ENCODE measurements at regions not wholly inside any gene's neighbourhood (a gene's known extent, or its start where the extent isn't known, plus 50 kb on each side); places are given as distances from the start of the nearest gene placed in this dataset.
A peak's percentile ranks its signal among the peaks of the same experiment; 100 is the strongest.

DNA sequence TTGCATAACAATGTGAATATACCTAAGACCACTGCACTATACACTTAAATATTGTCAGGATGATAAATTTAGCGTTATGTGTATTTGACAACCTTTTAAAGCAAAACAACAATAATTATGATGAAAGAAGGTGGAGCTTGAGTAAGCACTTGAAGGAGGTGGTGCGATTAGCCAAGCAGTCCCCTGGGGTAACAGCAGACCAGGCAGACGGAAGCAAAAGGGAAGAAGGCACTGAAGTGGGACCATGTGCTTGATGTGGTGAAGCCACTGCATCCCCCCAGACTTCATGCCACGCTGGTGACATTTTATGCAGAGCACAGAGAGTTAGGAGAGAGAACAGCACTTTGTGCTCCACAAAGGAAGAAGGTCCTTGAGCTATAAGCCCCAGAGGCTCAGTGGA lies 58.3 kb upstream of the ZNF507 start:
- H3K9ac ChIP-seq (ENCODE audit: control insufficient read depth, extremely low read depth, insufficient read depth, low read length): no peak overlapping the region
- DNase-seq (ENCODE audit: low read depth, low spot score): no peak
- no peak overlapping the region for H3K4me2 ChIP-seq (ENCODE audit: control insufficient read depth, extremely low read depth, insufficient read depth, low read depth, low read length)
- TF ChIP-seq EZH2 (IDR thresholded peaks at IDR 0.05; ENCODE audit: low read length): no peak
- TF ChIP-seq, protein P1, sequence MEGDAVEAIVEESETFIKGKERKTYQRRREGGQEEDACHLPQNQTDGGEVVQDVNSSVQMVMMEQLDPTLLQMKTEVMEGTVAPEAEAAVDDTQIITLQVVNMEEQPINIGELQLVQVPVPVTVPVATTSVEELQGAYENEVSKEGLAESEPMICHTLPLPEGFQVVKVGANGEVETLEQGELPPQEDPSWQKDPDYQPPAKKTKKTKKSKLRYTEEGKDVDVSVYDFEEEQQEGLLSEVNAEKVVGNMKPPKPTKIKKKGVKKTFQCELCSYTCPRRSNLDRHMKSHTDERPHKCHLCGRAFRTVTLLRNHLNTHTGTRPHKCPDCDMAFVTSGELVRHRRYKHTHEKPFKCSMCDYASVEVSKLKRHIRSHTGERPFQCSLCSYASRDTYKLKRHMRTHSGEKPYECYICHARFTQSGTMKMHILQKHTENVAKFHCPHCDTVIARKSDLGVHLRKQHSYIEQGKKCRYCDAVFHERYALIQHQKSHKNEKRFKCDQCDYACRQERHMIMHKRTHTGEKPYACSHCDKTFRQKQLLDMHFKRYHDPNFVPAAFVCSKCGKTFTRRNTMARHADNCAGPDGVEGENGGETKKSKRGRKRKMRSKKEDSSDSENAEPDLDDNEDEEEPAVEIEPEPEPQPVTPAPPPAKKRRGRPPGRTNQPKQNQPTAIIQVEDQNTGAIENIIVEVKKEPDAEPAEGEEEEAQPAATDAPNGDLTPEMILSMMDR (optimal IDR thresholded peaks at IDR 0.05 in 1 of 3, IDR thresholded peaks at IDR 0.05 in 1 of 3, conservative IDR thresholded peaks at IDR 0.05 in 1 of 3; ENCODE audit: extremely low read depth in 1 of 3, insufficient read depth in 2 of 3, low read length in 3 of 3): no peak
- H3K79me2 ChIP-seq (ENCODE audit: control insufficient read depth, insufficient read depth, low read length): no peaks in the 10 kb centered on the region
- H3K27me3 ChIP-seq (ENCODE audit: control insufficient read depth, extremely low read depth, insufficient read depth, low read length): no peaks in the 10 kb centered on the region
- H3K27ac ChIP-seq (ENCODE audit: control insufficient read depth, insufficient read depth, low read length): no peak overlapping the region
- no peaks in the 10 kb centered on the region for H3K9me3 ChIP-seq (ENCODE audit: control insufficient read depth, low read depth, low read length)
- H3K4me3 ChIP-seq (ENCODE audit: control insufficient read depth in 2 of 3, extremely low read depth in 1 of 3, insufficient read depth in 2 of 3, low read depth in 1 of 3, low read length in 3 of 3): no peak overlapping the region
- H4K20me1 ChIP-seq (ENCODE audit: control insufficient read depth, extremely low read depth, insufficient read depth, low read length): no peaks in the 10 kb centered on the region
- no peaks in the 10 kb centered on the region for H3K36me3 ChIP-seq (ENCODE audit: control insufficient read depth in 2 of 2, extremely low read depth in 1 of 2, insufficient read depth in 2 of 2, low read length in 2 of 2)
- H3K4me1 ChIP-seq (ENCODE audit: control insufficient read depth, extremely low read depth, insufficient read depth, low read length): no peaks in the 10 kb centered on the region
- dilution Hi-C loops (cut with MboI; ENCODE audit: extremely low pct_ligation_motif_present, low sequenced_read_pairs): no loop called here
- no peaks in the 10 kb centered on the region for H3K9me1 ChIP-seq (ENCODE audit: control insufficient read depth, extremely low read depth, insufficient read depth, low read length)
- no peak overlapping the region for H2AFZ ChIP-seq (ENCODE audit: control insufficient read depth, low read length)
- FAIRE-seq: no peak

DNA sequence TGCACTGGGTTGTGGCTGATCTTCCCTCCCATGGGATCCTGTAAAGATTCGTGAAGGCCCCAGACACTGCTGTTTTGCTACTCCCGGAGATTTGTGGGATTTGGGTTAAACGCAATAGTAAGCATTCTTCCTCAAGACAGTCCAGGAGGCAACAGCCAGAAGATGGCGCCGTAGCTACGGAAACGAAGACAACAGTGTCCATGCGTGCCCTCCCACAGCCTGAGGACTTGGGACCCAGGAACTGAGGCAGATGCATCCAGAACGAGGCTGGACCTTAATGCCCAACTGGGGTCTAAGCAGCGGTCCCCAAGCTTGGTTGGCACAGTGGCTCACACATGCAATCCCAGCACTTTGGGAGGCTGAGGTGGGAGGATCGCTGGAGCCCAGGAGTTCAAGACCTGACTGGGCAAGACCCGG lies 57.6 kb upstream of the ZNF507 start:
- no peak overlapping the region for H2AFZ ChIP-seq (ENCODE audit: control insufficient read depth, low read length)
- no peak overlapping the region for H3K27ac ChIP-seq (ENCODE audit: control insufficient read depth, insufficient read depth, low read length)

More for the DNA sequence above, 57.6 kb upstream of the ZNF507 start:
- H3K4me2 ChIP-seq (ENCODE audit: control insufficient read depth, extremely low read depth, insufficient read depth, low read depth, low read length): no peak overlapping the region
- H3K9me1 ChIP-seq (ENCODE audit: control insufficient read depth, extremely low read depth, insufficient read depth, low read length): no peaks in the 10 kb centered on the region
- H4K20me1 ChIP-seq (ENCODE audit: control insufficient read depth, extremely low read depth, insufficient read depth, low read length): no peaks in the 10 kb centered on the region
- no peaks in the 10 kb centered on the region for H3K4me1 ChIP-seq (ENCODE audit: control insufficient read depth, extremely low read depth, insufficient read depth, low read length)
- no peaks in the 10 kb centered on the region for H3K79me2 ChIP-seq (ENCODE audit: control insufficient read depth, insufficient read depth, low read length)
- dilution Hi-C loops (cut with MboI; ENCODE audit: extremely low pct_ligation_motif_present, low sequenced_read_pairs): no loop called here
- H3K9me3 ChIP-seq (ENCODE audit: control insufficient read depth, low read depth, low read length): no peaks in the 10 kb centered on the region
- FAIRE-seq: no peak
- no peak overlapping the region for H3K9ac ChIP-seq (ENCODE audit: control insufficient read depth, extremely low read depth, insufficient read depth, low read length)
- no peaks in the 10 kb centered on the region for H3K36me3 ChIP-seq (ENCODE audit: control insufficient read depth in 2 of 2, extremely low read depth in 1 of 2, insufficient read depth in 2 of 2, low read length in 2 of 2)
- TF ChIP-seq, protein P1 (optimal IDR thresholded peaks at IDR 0.05 in 1 of 3, IDR thresholded peaks at IDR 0.05 in 1 of 3, conservative IDR thresholded peaks at IDR 0.05 in 1 of 3; ENCODE audit: extremely low read depth in 1 of 3, insufficient read depth in 2 of 3, low read length in 3 of 3): peak; percentile 15 to 78 (median 31)
- no peak for TF ChIP-seq EZH2 (IDR thresholded peaks at IDR 0.05; ENCODE audit: low read length)
- no peaks in the 10 kb centered on the region for H3K27me3 ChIP-seq (ENCODE audit: control insufficient read depth, extremely low read depth, insufficient read depth, low read length)
- no peak overlapping the region for H3K4me3 ChIP-seq (ENCODE audit: control insufficient read depth in 2 of 3, extremely low read depth in 1 of 3, insufficient read depth in 2 of 3, low read depth in 1 of 3, low read length in 3 of 3)
- no peak for DNase-seq (ENCODE audit: low read depth, low spot score)

Data from keratinocyte (primary cell).